Duodenal mucosa (tissue), 2 donors: ENCODE measurements at regions not wholly inside any gene's neighbourhood (a gene's known extent, or its start where the extent isn't known, plus 50 kb on each side); places are given as distances from the start of the nearest gene placed in this dataset.

Source experiments
- H3K27ac ChIP-seq: one replicate; pipeline ENCODE4 v1.7.0; 2013; ENCODE audit warnings: low read depth, low read length
- H3K27me3 ChIP-seq, 2 donors: one replicate each; pipeline ENCODE4 v1.7.0; 2013; ENCODE audit warnings: low read length in 2 of 2, control low read depth in 1 of 2; ENCODE audit not compliant: insufficient read depth in 2 of 2, control insufficient read depth in 1 of 2
- H3K36me3 ChIP-seq, 2 donors: one replicate each; pipeline ENCODE4 v1.7.0; 2013; ENCODE audit warnings: low read length in 2 of 2, control low read depth in 1 of 2; ENCODE audit not compliant: insufficient read depth in 2 of 2, control insufficient read depth in 1 of 2
- H3K4me1 ChIP-seq, 2 donors: one replicate each; pipeline ENCODE4 v1.7.0; 2013; ENCODE audit warnings: low read length in 2 of 2, control low read depth in 1 of 2; ENCODE audit not compliant: insufficient read depth in 2 of 2, control insufficient read depth in 1 of 2
- H3K4me3 ChIP-seq, 2 donors: one replicate each; pipeline ENCODE4 v1.7.0; 2013; ENCODE audit warnings: low read length in 2 of 2, low read depth in 1 of 2
- H3K9ac ChIP-seq, 2 donors: one replicate each; pipeline ENCODE4 v1.7.0; 2013; ENCODE audit warnings: low read length in 2 of 2, low read depth in 1 of 2
- H3K9me3 ChIP-seq, 2 donors: one replicate each; pipeline ENCODE4 v1.7.0; 2013; ENCODE audit warnings: low read length in 2 of 2, control low read depth in 1 of 2; ENCODE audit not compliant: control insufficient read depth in 1 of 2

GRCh38 chr12:19737019-19737418 is 297.7 kb downstream of the AEBP2 start:
- Histone ChIP-seq H3K27ac (no peak overlapping the region), H3K9ac (no peak overlapping the region), H3K36me3 (no peaks in the 10 kb centered on the region), H3K4me1 (no peaks in the 10 kb centered on the region), H3K27me3 (no peaks in the 10 kb centered on the region), H3K4me3 (no peak overlapping the region), H3K9me3 (no peaks in the 10 kb centered on the region)

DNA sequence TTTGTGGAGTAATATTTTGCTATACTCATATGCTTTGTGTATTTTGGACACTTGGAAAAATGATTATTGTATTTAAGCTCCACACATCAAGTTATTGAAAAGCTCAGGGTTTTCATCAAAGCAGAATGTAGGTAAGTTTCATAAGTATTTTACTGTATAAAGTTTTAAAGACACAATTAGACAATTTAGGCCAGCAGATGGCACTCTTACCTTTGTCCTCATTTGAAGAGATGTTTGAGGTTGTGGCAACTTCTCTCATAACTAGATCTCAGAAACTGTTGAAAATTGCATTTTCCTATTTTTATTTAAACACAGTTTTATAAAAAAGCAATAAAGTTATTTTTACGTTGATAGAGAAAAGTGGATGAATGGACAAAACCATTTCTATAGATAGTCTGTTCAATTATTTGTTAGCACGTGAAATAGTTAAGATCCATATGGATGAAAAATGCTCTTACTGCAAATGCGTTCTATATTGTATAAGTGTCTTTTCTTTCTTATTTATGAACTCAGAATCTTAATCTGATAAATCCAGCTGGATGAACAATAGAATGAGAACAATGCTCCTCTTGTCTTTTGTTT is 300.0 kb downstream of the AEBP2 start:
- H3K4me3 ChIP-seq: no peak overlapping the region
- H3K9ac ChIP-seq: no peak overlapping the region
- no peaks in the 10 kb centered on the region for H3K4me1 ChIP-seq
- H3K9me3 ChIP-seq: no peaks in the 10 kb centered on the region
- no peak overlapping the region for H3K27ac ChIP-seq
- H3K36me3 ChIP-seq: no peaks in the 10 kb centered on the region
- no peaks in the 10 kb centered on the region for H3K27me3 ChIP-seq

DNA sequence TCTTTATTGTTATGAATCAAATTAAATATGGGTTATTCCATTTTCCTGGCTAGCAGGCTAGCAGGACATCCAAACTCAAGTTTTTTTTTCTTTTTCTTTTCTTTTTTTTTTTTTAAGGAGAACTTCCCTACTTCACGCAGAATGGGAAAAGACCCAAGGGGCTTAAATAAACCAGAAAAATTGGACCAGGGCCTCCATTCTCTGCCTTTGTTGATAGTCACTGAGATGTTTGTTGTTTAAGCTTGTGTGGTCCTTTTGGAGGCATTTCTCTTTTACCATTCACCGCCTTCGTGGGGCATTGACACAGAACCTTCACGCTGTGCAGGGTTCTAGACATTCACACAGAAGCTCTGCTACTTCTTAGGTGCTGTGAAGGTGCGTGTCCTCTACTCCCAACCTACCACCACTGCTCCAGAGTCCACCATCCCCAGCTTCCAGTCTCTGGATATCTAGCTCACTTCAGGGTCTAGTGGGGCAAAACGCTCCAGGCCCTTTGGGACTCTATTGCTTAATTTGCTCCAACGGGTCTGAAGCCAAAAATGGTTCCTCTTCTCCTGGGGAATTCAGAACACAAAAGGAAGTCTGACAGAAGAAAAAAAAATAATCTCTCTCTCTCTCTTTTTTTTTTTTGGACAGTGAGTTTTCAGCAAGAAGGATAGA is 301.3 kb downstream of the AEBP2 start:
- Histone ChIP-seq H3K9ac (no peak overlapping the region), H3K27me3 (no peaks in the 10 kb centered on the region), H3K36me3 (no peaks in the 10 kb centered on the region), H3K4me1 (no peaks in the 10 kb centered on the region), H3K9me3 (no peaks in the 10 kb centered on the region), H3K4me3 (no peak overlapping the region), H3K27ac (no peak overlapping the region)

DNA sequence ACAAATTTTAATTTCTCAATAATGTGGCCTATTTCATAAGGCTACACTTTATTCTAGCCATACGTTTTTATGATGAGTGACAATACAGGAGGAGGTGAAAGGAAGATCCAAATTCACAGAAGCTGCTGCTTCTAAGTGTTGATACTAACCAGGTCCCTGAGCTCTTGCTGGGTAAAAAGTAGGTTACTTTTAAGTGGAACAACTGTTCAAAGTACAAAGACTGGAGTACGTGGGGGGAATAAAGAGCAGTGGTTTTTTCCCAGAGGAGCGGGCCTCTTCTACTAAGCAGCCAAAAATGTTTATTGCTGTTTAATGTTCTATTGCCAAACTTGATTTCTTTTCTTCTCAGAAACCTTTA is 301.8 kb downstream of the AEBP2 start:
- Histone ChIP-seq H3K9me3 (no peaks in the 10 kb centered on the region), H3K27me3 (no peaks in the 10 kb centered on the region), H3K4me1 (no peaks in the 10 kb centered on the region), H3K27ac (no peak overlapping the region), H3K36me3 (no peaks in the 10 kb centered on the region), H3K9ac (no peak overlapping the region), H3K4me3 (no peak overlapping the region)

DNA sequence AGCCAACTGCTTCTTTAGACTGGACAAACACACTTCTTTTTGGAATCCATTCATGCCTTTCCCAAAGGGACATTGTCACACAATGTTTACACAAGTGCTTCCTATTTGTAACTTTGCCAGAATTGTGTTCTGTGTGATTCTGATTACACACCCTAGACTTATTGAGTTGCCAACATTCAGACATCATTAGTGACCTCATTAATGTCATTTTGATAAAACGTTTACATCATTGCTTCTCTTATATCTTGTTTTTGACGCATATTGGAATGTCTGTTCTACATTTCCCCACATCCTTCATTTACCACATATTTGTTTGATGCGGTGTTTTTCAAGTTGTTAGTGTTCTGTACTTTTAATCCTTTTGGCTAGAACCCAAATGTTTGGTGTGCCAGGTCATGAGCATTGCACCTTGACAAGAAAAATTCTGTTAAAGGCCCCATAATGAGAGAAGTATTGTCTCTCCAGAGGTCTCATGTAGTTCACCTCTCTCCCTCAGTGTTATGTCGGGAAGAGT is 305.5 kb downstream of the AEBP2 start:
- H3K9ac ChIP-seq: no peak overlapping the region
- no peaks in the 10 kb centered on the region for H3K36me3 ChIP-seq
- H3K27me3 ChIP-seq: no peaks in the 10 kb centered on the region
- H3K9me3 ChIP-seq: no peaks in the 10 kb centered on the region
- no peak overlapping the region for H3K27ac ChIP-seq
- no peak overlapping the region for H3K4me3 ChIP-seq
- H3K4me1 ChIP-seq: no peaks in the 10 kb centered on the region

- Histone ChIP-seq H3K9ac (no peak overlapping the region), H3K9me3 (no peaks in the 10 kb centered on the region), H3K36me3 (no peaks in the 10 kb centered on the region), H3K27me3 (no peaks in the 10 kb centered on the region), H3K4me3 (no peak overlapping the region), H3K4me1 (no peaks in the 10 kb centered on the region), H3K27ac (no peak overlapping the region)
These were observed 307.2 kb downstream of the AEBP2 start for GRCh38 chr12:19746471-19746870.

DNA sequence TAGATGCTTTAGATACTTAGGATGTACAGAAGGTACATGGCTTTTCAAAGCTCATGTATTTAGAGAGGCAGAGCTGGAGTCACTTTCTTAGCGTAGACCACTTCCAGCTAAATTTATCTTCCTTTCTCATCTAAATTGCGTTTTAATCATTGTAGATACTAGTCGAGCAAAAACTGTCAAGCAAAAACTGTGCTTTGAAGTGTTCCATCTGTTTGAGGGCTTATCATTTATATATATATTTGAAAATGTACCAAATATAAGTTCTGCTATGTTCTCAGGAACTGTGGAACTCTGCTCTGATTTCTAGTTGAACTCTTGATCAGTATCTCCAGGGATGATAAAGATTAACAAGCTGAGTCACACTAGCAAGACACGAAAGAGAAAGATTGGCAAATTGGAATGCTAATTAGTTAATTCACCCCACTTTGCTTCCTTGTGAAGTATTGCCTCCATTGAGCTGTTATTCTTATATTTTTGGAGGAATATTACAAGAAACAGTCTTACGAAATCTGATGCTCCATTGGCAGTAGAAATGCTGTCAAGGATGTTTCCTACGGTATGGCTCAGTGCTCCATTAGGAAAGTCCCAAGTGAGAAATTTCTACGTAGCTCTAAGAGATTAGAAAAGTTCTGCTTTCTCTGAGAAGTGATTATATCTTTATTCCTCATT is 310.7 kb downstream of the AEBP2 start:
- no peak overlapping the region for H3K27ac ChIP-seq
- H3K4me1 ChIP-seq: no peaks in the 10 kb centered on the region
- no peaks in the 10 kb centered on the region for H3K36me3 ChIP-seq
- no peak overlapping the region for H3K9ac ChIP-seq
- H3K9me3 ChIP-seq: peaks cover 7 to 10% of the 10 kb centered on the region in 2 donors
- no peaks in the 10 kb centered on the region for H3K27me3 ChIP-seq
- no peak overlapping the region for H3K4me3 ChIP-seq

DNA sequence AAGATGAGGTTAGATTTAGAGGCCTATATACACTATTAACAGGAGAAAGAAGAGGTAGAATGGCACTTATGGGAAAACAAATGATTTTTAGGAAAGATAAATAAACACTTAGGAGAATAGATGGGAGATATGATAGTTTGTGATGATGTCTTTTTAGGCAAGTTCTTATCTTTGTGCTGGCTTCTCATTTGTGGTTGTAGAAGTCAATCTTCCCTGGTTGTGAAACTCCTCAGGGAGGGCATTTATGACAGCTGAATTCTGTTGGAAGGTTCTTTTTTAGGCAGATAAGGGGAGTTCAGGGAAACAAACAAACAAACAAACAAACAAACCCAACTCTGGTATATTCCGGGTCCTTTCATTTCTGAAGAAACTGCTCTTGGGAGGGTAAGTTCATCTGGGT is 311.8 kb downstream of the AEBP2 start:
- no peak overlapping the region for H3K27ac ChIP-seq
- H3K9ac ChIP-seq: no peak overlapping the region
- H3K27me3 ChIP-seq: no peaks in the 10 kb centered on the region

DNA sequence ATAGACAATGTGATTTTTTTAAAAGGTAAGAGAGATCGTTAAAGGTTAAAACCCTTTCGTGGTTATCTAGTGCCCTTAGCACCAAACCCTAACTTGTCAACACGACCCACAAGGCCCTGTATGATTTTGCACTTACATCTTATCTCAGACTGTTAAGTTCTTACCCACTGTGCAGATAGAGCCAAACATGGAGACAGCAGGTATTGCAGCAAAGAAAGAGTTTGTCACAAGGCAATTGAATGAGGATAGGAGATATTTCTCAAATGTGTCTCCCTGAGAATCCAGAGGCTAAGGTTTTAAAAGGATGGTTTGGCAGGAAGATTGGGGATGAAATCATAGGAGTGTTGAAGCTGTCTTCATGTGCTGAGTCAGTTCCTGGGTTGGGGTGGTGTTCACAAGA is 313.4 kb downstream of the AEBP2 start:
- Histone ChIP-seq H3K9me3 (peaks cover 7 to 10% of the 10 kb centered on the region in 2 donors), H3K27ac (no peak overlapping the region), H3K4me3 (no peak overlapping the region), H3K4me1 (no peaks in the 10 kb centered on the region), H3K36me3 (no peaks in the 10 kb centered on the region), H3K9ac (no peak overlapping the region), H3K27me3 (no peaks in the 10 kb centered on the region)

More for the DNA sequence above, 311.8 kb downstream of the AEBP2 start:
- Histone ChIP-seq H3K9me3 (peaks cover 7 to 10% of the 10 kb centered on the region in 2 donors), H3K4me3 (no peak overlapping the region), H3K36me3 (no peaks in the 10 kb centered on the region), H3K4me1 (no peaks in the 10 kb centered on the region)

GRCh38 chr12:19755136-19755535 is 315.8 kb downstream of the AEBP2 start:
- Histone ChIP-seq H3K27ac (no peak overlapping the region), H3K9ac (no peak overlapping the region), H3K4me3 (no peak overlapping the region), H3K27me3 (no peaks in the 10 kb centered on the region), H3K36me3 (no peaks in the 10 kb centered on the region), H3K4me1 (no peaks in the 10 kb centered on the region), H3K9me3 (peaks cover 7 to 10% of the 10 kb centered on the region in 2 donors)
